ENCODE measurements at regions not wholly inside any gene's neighbourhood (a gene's known extent, or its start where the extent isn't known, plus 50 kb on each side); places are given as distances from the start of the nearest gene placed in this dataset.

- H3K4me1 ChIP-seq (ENCODE audit: control insufficient read depth, insufficient read depth, low read length) = no peaks in the 10 kb centered on the region
- H3K4me3 ChIP-seq (ENCODE audit: low read depth in 2 of 2, low read length in 2 of 2) = no peak overlapping the region
- no peak for DNase-seq (ENCODE audit: low read depth, low spot score)
- TF ChIP-seq CTCF (IDR thresholded peaks at IDR 0.05) (no peak), TCF7L2 (IDR thresholded peaks at IDR 0.05; ENCODE audit: low read depth, low read length) (no peak), SIN3A (IDR thresholded peaks at IDR 0.05; ENCODE audit: borderline replicate concordance, insufficient read depth, low read depth, low read length) (no peak), POLR2AphosphoS5 (IDR thresholded peaks at IDR 0.05; ENCODE audit: low read depth, low read length) (no peak), REST (IDR thresholded peaks at IDR 0.05; ENCODE audit: insufficient read depth in 1 of 2, low read depth in 2 of 2, low read length in 1 of 2) (no peak)
- BruUV-seq (replicated peaks) = no TSS peak
- no peak overlapping the region for H3K27ac ChIP-seq (ENCODE audit: low read length)
- no peaks in the 10 kb centered on the region for H3K9me3 ChIP-seq (ENCODE audit: control insufficient read depth, insufficient read depth, low read depth, low read length)
- in situ Hi-C loops (cut with HindIII; ENCODE audit: low pct_unique_long_range_greater_than_20kb, low sequenced_read_pairs) = no loop called here
- CTCF ChIA-PET = no interaction called here
- no peaks in the 10 kb centered on the region for H3K36me3 ChIP-seq (ENCODE audit: control insufficient read depth, insufficient read depth, low read length)
- intact Hi-C loops (cut with micrococcal nuclease; ENCODE audit: unreplicated experiment) = no loop called here
- POLR2A ChIA-PET = no interaction called here
- no peak for ATAC-seq
- H3K27me3 ChIP-seq (ENCODE audit: control insufficient read depth, insufficient read depth, low read length) = no peaks in the 10 kb centered on the region
Measured at GRCh38 chr9:28600226-28600625, 1026.9 kb upstream of the C9orf72 start.

GRCh38 chr9:28607843-28608242 lies 1034.6 kb upstream of the C9orf72 start:
- Histone ChIP-seq H3K27ac (ENCODE audit: low read length) (no peak overlapping the region), H3K36me3 (ENCODE audit: control insufficient read depth, insufficient read depth, low read length) (no peaks in the 10 kb centered on the region), H3K4me3 (ENCODE audit: low read depth in 2 of 2, low read length in 2 of 2) (no peak overlapping the region), H3K9me3 (ENCODE audit: control insufficient read depth, insufficient read depth, low read depth, low read length) (no peaks in the 10 kb centered on the region), H3K27me3 (ENCODE audit: control insufficient read depth, insufficient read depth, low read length) (no peaks in the 10 kb centered on the region), H3K4me1 (ENCODE audit: control insufficient read depth, insufficient read depth, low read length) (no peaks in the 10 kb centered on the region)
- TF ChIP-seq POLR2AphosphoS5 (IDR thresholded peaks at IDR 0.05; ENCODE audit: low read depth, low read length) (no peak), REST (IDR thresholded peaks at IDR 0.05; ENCODE audit: insufficient read depth in 1 of 2, low read depth in 2 of 2, low read length in 1 of 2) (no peak), TCF7L2 (IDR thresholded peaks at IDR 0.05; ENCODE audit: low read depth, low read length) (no peak), SIN3A (IDR thresholded peaks at IDR 0.05; ENCODE audit: borderline replicate concordance, insufficient read depth, low read depth, low read length) (no peak), CTCF (IDR thresholded peaks at IDR 0.05) (no peak)
- intact Hi-C loops (cut with micrococcal nuclease; ENCODE audit: unreplicated experiment) = no loop called here
- ATAC-seq (no peak), DNase-seq (ENCODE audit: low read depth, low spot score) (no peak)
- BruUV-seq (replicated peaks) = no TSS peak
- in situ Hi-C loops (cut with HindIII; ENCODE audit: low pct_unique_long_range_greater_than_20kb, low sequenced_read_pairs) = no loop called here
- ChIA-PET POLR2A (no interaction called here), CTCF (no interaction called here)
